OCI-LY7 (cell line): ENCODE measurements at regions not wholly inside any gene's neighbourhood (a gene's known extent, or its start where the extent isn't known, plus 50 kb on each side); places are given as distances from the start of the nearest gene placed in this dataset.

Experiments
- CTCF ChIP-seq: fragments of 200-600 bp; sonication (generic); conservative IDR thresholded peaks from 2 replicates; pipeline ENCODE4 v1.5.1; 2014; ENCODE audit warnings: mild to moderate bottlenecking, antibody characterized with exemption, low read length, moderate library complexity, mixed read lengths
- EZH2phosphoT487 ChIP-seq: fragments of 200-600 bp; sonication (generic); IDR thresholded peaks from 2 replicates; pipeline ENCODE4 v1.6.1; 2018; ENCODE audit warnings: low read depth, borderline replicate concordance, mild to moderate bottlenecking, mixed run types, antibody characterized with exemption, low read length, moderate library complexity, mixed read lengths

- TF ChIP-seq EZH2phosphoT487 = no peak
- TF ChIP-seq CTCF = no peak
These were observed 71.8 kb upstream of the MACF1 start for GRCh38 chr1:39132505-39133339.
